ENCODE measurements at regions not wholly inside any gene's neighbourhood (a gene's known extent, or its start where the extent isn't known, plus 50 kb on each side); places are given as distances from the start of the nearest gene placed in this dataset.

DNA sequence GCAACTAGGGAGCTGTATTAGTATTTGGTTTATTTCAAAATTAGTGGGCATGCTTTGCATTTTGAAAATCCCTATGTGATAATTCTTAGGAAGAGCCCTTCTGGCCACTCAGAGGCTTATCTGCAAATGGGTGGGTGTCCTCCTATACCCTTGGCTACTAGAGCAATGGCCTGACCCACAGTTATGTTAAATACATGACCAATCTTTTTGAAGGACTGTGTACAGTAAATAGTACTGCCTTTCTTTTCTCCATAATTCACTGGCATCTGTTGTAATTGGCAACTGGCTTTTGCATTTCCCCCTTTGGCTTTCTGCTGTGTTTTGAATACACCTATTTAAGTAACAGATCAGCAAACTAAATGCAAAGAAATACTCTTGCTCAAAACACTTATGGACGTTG is 175.4 kb downstream of the ANXA2 start:
- no peak for DNase-seq
- H3K79me1 ChIP-seq (ENCODE audit: low read length), result no peaks in the 10 kb centered on the region
- no peak overlapping the region for H3K4me2 ChIP-seq (ENCODE audit: low read length)
- no peak overlapping the region for H3K14ac ChIP-seq (ENCODE audit: low read length)
- no peaks in the 10 kb centered on the region for H3K9me3 ChIP-seq (ENCODE audit: insufficient read depth, low read depth, low read length)
- H2AK5ac ChIP-seq (ENCODE audit: low read length), result no peak overlapping the region
- H3K4me1 ChIP-seq (ENCODE audit: control insufficient read depth in 1 of 2, insufficient read depth in 2 of 2, low read length in 2 of 2), result no peaks in the 10 kb centered on the region
- no peak overlapping the region for H4K12ac ChIP-seq (ENCODE audit: low read depth, low read length)
- H4K8ac ChIP-seq (ENCODE audit: low read depth, low read length), result no peak overlapping the region
- no peak overlapping the region for H2AFZ ChIP-seq (ENCODE audit: insufficient read depth, low read length, poor library complexity)
- no peak overlapping the region for H3K9ac ChIP-seq (ENCODE audit: low read length)
- no peak overlapping the region for H4K91ac ChIP-seq (ENCODE audit: low read depth, low read length)
- no peak overlapping the region for H3K18ac ChIP-seq (ENCODE audit: low read length)
- no peaks in the 10 kb centered on the region for H3K79me2 ChIP-seq (ENCODE audit: control insufficient read depth, insufficient read depth, low read length, poor library complexity)
- no peak overlapping the region for H2BK120ac ChIP-seq (ENCODE audit: insufficient read depth, low read length, poor library complexity)
- no peak overlapping the region for H2BK5ac ChIP-seq (ENCODE audit: low read depth, low read length, poor library complexity)
- H2BK12ac ChIP-seq (ENCODE audit: low read length), result no peak overlapping the region
- H3K4ac ChIP-seq (ENCODE audit: low read depth, low read length), result no peak overlapping the region
- H3K4me3 ChIP-seq (ENCODE audit: low read depth, low read length), result no peak overlapping the region
- no peak overlapping the region for H3K27ac ChIP-seq (ENCODE audit: low read depth, low read length)
- no peaks in the 10 kb centered on the region for H3K27me3 ChIP-seq (ENCODE audit: insufficient read depth, low read length)
- no peak overlapping the region for H3K23ac ChIP-seq (ENCODE audit: low read length)
- no peaks in the 10 kb centered on the region for H3K36me3 ChIP-seq (ENCODE audit: control insufficient read depth in 1 of 2, insufficient read depth in 2 of 2, low read length in 2 of 2)
- no CpG with 5 or more reads among the region's 1 CpG for WGBS (ENCODE audit: extremely low coverage, insufficient coverage, insufficient read length)

- no peak overlapping the region for H3K9ac ChIP-seq (ENCODE audit: low read length)
- H3K79me2 ChIP-seq (ENCODE audit: control insufficient read depth, insufficient read depth, low read length, poor library complexity), result no peaks in the 10 kb centered on the region
- H3K27me3 ChIP-seq (ENCODE audit: insufficient read depth, low read length), result no peaks in the 10 kb centered on the region
- no peaks in the 10 kb centered on the region for H3K36me3 ChIP-seq (ENCODE audit: control insufficient read depth in 1 of 2, insufficient read depth in 2 of 2, low read length in 2 of 2)
- no peak overlapping the region for H4K91ac ChIP-seq (ENCODE audit: low read depth, low read length)
- no peak overlapping the region for H3K4me3 ChIP-seq (ENCODE audit: low read depth, low read length)
- H3K18ac ChIP-seq (ENCODE audit: low read length), result no peak overlapping the region
- no peak overlapping the region for H2AK5ac ChIP-seq (ENCODE audit: low read length)
- H2BK120ac ChIP-seq (ENCODE audit: insufficient read depth, low read length, poor library complexity), result no peak overlapping the region
- H3K23ac ChIP-seq (ENCODE audit: low read length), result no peak overlapping the region
- no peak overlapping the region for H2AFZ ChIP-seq (ENCODE audit: insufficient read depth, low read length, poor library complexity)
- no peak overlapping the region for H3K4ac ChIP-seq (ENCODE audit: low read depth, low read length)
- no peak overlapping the region for H3K14ac ChIP-seq (ENCODE audit: low read length)
- no peak overlapping the region for H3K4me2 ChIP-seq (ENCODE audit: low read length)
- no peak overlapping the region for H2BK12ac ChIP-seq (ENCODE audit: low read length)
- DNase-seq, result no peak
- no peak overlapping the region for H2BK5ac ChIP-seq (ENCODE audit: low read depth, low read length, poor library complexity)
- H3K79me1 ChIP-seq (ENCODE audit: low read length), result no peaks in the 10 kb centered on the region
- no peaks in the 10 kb centered on the region for H3K4me1 ChIP-seq (ENCODE audit: control insufficient read depth in 1 of 2, insufficient read depth in 2 of 2, low read length in 2 of 2)
- H3K27ac ChIP-seq (ENCODE audit: low read depth, low read length), result no peak overlapping the region
- no CpG with 5 or more reads among the region's 7 CpGs for WGBS (ENCODE audit: extremely low coverage, insufficient coverage, insufficient read length)
- H3K9me3 ChIP-seq (ENCODE audit: insufficient read depth, low read depth, low read length), result no peaks in the 10 kb centered on the region
- no peak overlapping the region for H4K8ac ChIP-seq (ENCODE audit: low read depth, low read length)
- no peak overlapping the region for H4K12ac ChIP-seq (ENCODE audit: low read depth, low read length)
These were observed 174.6 kb downstream of the ANXA2 start for GRCh38 chr15:60223176-60223575.

- no peaks in the 10 kb centered on the region for H3K79me1 ChIP-seq (ENCODE audit: low read length)
- no CpG with 5 or more reads among the region's 7 CpGs for WGBS (ENCODE audit: extremely low coverage, insufficient coverage, insufficient read length)
- H3K27ac ChIP-seq (ENCODE audit: low read depth, low read length), result no peak overlapping the region
- no peaks in the 10 kb centered on the region for H3K4me1 ChIP-seq (ENCODE audit: control insufficient read depth in 1 of 2, insufficient read depth in 2 of 2, low read length in 2 of 2)
- no peak overlapping the region for H2BK12ac ChIP-seq (ENCODE audit: low read length)
- H3K79me2 ChIP-seq (ENCODE audit: control insufficient read depth, insufficient read depth, low read length, poor library complexity), result no peaks in the 10 kb centered on the region
- no peak overlapping the region for H2AK5ac ChIP-seq (ENCODE audit: low read length)
- H2BK5ac ChIP-seq (ENCODE audit: low read depth, low read length, poor library complexity), result no peak overlapping the region
- no peak overlapping the region for H3K4me3 ChIP-seq (ENCODE audit: low read depth, low read length)
- no peak overlapping the region for H4K8ac ChIP-seq (ENCODE audit: low read depth, low read length)
- no peak overlapping the region for H3K18ac ChIP-seq (ENCODE audit: low read length)
- no peaks in the 10 kb centered on the region for H3K27me3 ChIP-seq (ENCODE audit: insufficient read depth, low read length)
- no peak overlapping the region for H3K23ac ChIP-seq (ENCODE audit: low read length)
- H2AFZ ChIP-seq (ENCODE audit: insufficient read depth, low read length, poor library complexity), result no peak overlapping the region
- H3K14ac ChIP-seq (ENCODE audit: low read length), result no peak overlapping the region
- no peaks in the 10 kb centered on the region for H3K36me3 ChIP-seq (ENCODE audit: control insufficient read depth in 1 of 2, insufficient read depth in 2 of 2, low read length in 2 of 2)
- no peak for DNase-seq
- H3K9ac ChIP-seq (ENCODE audit: low read length), result no peak overlapping the region
- H3K4me2 ChIP-seq (ENCODE audit: low read length), result no peak overlapping the region
- no peak overlapping the region for H3K4ac ChIP-seq (ENCODE audit: low read depth, low read length)
- H3K9me3 ChIP-seq (ENCODE audit: insufficient read depth, low read depth, low read length), result no peaks in the 10 kb centered on the region
- no peak overlapping the region for H4K12ac ChIP-seq (ENCODE audit: low read depth, low read length)
- H2BK120ac ChIP-seq (ENCODE audit: insufficient read depth, low read length, poor library complexity), result no peak overlapping the region
- no peak overlapping the region for H4K91ac ChIP-seq (ENCODE audit: low read depth, low read length)
These were observed 170.9 kb downstream of the ANXA2 start for GRCh38 chr15:60226924-60227323.

DNA sequence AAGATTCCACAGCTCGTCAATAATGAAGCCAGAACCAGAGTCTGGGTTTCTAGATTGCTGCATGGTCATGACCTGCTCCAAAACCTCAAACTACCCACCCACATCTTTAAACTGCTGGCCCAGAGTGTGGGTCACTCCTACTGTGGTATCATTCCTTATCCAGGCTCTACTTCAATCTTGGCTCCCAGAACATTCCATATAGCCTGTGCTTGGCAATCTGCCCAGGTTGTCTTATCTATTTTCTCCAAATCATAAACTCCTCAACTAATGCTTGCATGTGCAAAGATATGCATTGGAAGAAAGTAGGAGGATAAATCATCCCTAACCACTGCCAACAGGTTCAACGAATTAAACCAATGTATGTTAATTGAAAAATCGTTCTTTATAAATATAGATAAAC is 169.7 kb downstream of the ANXA2 start:
- no peak overlapping the region for H2BK5ac ChIP-seq (ENCODE audit: low read depth, low read length, poor library complexity)
- H3K9me3 ChIP-seq (ENCODE audit: insufficient read depth, low read depth, low read length), result no peaks in the 10 kb centered on the region
- H3K4me3 ChIP-seq (ENCODE audit: low read depth, low read length), result no peak overlapping the region
- no peak overlapping the region for H4K12ac ChIP-seq (ENCODE audit: low read depth, low read length)
- no peak overlapping the region for H2AK5ac ChIP-seq (ENCODE audit: low read length)
- H4K8ac ChIP-seq (ENCODE audit: low read depth, low read length), result no peak overlapping the region
- no peak for DNase-seq
- H4K91ac ChIP-seq (ENCODE audit: low read depth, low read length), result no peak overlapping the region
- H3K14ac ChIP-seq (ENCODE audit: low read length), result no peak overlapping the region
- no peak overlapping the region for H3K4ac ChIP-seq (ENCODE audit: low read depth, low read length)
- no peak overlapping the region for H2BK120ac ChIP-seq (ENCODE audit: insufficient read depth, low read length, poor library complexity)
- no peak overlapping the region for H3K9ac ChIP-seq (ENCODE audit: low read length)
- H3K18ac ChIP-seq (ENCODE audit: low read length), result no peak overlapping the region
- no peaks in the 10 kb centered on the region for H3K79me1 ChIP-seq (ENCODE audit: low read length)
- no peaks in the 10 kb centered on the region for H3K27me3 ChIP-seq (ENCODE audit: insufficient read depth, low read length)
- H2AFZ ChIP-seq (ENCODE audit: insufficient read depth, low read length, poor library complexity), result no peak overlapping the region
- H3K4me2 ChIP-seq (ENCODE audit: low read length), result no peak overlapping the region
- no peaks in the 10 kb centered on the region for H3K79me2 ChIP-seq (ENCODE audit: control insufficient read depth, insufficient read depth, low read length, poor library complexity)
- no peak overlapping the region for H3K23ac ChIP-seq (ENCODE audit: low read length)
- H3K27ac ChIP-seq (ENCODE audit: low read depth, low read length), result no peak overlapping the region
- WGBS (ENCODE audit: extremely low coverage, insufficient coverage, insufficient read length), result no CpG with 5 or more reads among the region's 3 CpGs
- no peak overlapping the region for H2BK12ac ChIP-seq (ENCODE audit: low read length)
- H3K36me3 ChIP-seq (ENCODE audit: control insufficient read depth in 1 of 2, insufficient read depth in 2 of 2, low read length in 2 of 2), result no peaks in the 10 kb centered on the region
- no peaks in the 10 kb centered on the region for H3K4me1 ChIP-seq (ENCODE audit: control insufficient read depth in 1 of 2, insufficient read depth in 2 of 2, low read length in 2 of 2)
